Stimulated activated naive CD4-positive, alpha-beta T cell (primary cell): ENCODE measurements at regions not wholly inside any gene's neighbourhood (a gene's known extent, or its start where the extent isn't known, plus 50 kb on each side); places are given as distances from the start of the nearest gene placed in this dataset.

Source experiments
- DNase-seq, 6 experiments: peaks; one replicate each; lab custom pipeline; 2025; lab: John Stamatoyannopoulos, UW

DNA sequence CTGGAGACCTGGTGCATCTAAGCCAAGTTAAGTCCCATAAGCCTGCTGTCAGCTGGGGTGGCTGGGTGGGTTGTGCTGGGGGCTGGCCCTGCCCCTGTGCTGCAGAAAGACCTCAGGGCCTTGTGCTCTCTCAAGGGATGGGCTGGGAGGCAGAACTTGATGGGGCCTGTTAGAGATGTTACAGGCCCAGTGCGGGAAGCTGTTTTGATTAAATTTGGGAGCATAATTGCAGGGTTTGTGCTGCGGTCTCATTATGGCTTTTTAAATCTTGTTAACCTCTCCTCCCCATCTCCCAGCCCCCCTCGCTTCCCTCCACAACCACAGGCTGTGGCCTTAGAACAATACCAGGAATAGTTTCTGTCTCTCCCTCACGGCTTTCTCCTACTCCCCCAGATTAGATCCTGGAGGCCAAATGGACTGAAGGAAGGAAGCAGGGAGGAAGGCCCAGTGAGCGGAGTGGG, 87.6 kb upstream of the TLE3 start:
- no peak for DNase-seq

- no peak for DNase-seq
Observed at GRCh38 chr15:70182858-70183695, 85.4 kb upstream of the TLE3 start.

GRCh38 chr15:70181626-70182255, 84.0 kb upstream of the TLE3 start:
- no peak for DNase-seq

DNA sequence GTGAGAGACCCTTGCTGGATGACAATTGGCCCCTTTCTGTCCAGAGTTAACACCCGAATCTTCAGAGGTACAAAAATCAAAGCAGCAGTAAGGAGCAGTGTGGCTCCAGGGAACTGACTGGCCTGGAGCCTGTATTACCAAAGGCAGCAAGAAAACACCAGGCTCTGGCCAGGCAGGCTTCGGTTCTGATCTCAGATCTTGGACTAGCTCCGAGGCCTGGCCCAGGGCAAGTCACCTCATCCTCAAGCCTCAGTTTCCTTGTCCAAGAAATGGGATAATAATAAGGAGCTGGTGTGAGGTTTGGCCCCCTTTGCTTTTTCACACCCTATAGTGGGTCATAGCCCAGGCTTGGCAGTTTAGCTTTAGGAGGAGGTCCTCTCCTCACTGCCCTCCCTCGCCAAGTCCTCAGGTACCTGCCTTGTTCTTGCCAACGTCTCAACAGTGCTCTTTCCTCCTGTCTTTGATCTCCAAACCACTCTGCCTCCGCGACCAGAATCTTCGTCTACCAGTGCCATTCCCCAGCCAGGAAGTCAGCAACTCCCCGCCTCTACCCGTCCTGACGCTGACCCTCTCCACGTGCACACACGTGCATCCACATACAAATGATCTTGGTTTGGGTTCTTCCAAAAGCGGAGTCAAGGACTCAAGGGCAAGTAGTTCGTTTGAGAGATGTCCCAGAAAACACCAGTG, 82.6 kb upstream of the TLE3 start:
- no peak for DNase-seq

DNA sequence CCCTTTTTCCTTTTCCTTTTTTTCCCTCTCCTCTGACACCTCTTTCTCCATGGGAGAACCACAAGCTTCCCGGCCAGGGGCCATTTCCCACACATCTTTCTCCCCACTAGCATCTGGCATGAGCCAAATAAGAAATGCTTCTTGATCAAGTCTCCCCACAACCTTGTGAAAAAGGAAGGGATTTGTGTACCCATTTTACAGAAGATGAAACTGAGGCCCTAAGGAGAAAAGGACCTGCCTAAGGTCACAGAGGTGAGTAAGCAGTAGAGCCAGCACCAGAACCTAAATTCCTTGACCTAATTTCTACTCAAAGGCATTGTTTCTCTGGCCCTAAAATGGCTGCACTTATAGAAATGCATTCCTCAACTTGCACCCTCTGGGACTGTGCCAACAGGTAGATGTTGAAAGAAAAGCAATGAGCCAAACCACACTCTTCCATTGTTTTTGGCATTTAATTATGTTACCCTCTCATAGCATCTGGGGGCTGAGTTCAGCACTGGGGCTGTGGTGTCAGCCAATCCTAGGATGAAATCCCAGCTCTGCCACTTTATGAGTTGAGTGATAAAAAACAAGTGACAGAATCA, 81.7 kb upstream of the TLE3 start:
- no peak for DNase-seq

- no peak for DNase-seq
Observed at GRCh38 chr15:70178335-70179084, 80.8 kb upstream of the TLE3 start.

GRCh38 chr15:70172566-70173225, 75.0 kb upstream of the TLE3 start:
- no peak for DNase-seq

DNA sequence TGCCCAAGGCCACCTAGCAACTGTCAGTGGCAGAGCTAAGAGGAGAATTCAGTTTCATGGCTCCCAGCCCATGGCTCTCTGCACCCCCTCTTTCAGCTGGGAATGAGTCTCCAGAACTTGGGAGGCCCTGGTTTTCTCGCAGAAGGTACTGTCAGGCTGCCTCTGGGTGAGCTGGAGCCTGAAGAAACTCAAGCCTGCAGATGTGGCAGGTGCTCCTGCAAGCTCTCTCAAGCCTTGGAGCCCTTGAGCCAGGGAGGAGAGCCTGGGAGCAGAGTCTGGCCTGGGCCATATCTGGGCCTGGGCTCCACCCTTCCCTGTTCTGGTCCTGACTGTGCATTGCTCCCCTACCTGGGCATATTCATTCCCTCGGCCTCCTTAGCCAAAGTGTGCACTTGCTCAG, 74.4 kb upstream of the TLE3 start:
- DNase-seq: no peak

GRCh38 chr15:70171256-70171886, 73.7 kb upstream of the TLE3 start:
- no peak for DNase-seq

DNA sequence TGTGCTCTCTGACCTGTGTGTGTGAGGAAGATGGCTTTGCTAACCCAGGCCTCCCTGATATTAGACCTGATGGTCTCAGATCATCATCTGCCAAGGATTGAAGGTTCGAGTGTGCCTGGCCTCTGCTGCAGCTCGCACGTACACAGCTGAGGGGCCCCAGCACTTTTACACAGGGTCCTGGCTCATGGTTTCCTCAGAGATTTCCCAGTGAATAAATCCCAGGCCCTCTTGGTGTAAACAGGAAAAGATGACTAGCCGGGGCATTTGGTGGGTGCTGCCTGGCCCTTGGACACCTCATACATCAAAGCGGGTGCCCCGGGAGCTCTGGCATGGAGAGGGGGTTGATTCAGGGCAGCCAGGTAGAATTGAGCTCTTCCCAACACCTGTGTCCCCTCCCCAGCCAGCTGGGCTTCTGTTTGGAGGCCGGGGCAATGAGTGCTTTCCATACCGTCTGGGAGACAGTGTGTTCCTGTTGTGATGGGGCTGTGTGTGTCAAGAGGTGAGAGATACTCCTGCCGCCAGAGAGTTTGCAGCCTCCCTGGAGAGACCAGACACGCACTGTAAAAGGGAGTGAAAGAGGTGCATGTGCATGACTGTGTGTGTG, 72.5 kb upstream of the TLE3 start:
- DNase-seq: no peak

GRCh38 chr15:70169147-70169546, 71.4 kb upstream of the TLE3 start:
- no peak for DNase-seq

GRCh38 chr15:70167155-70167554, 69.4 kb upstream of the TLE3 start:
- DNase-seq: no peak

GRCh38 chr15:70166506-70167087, 68.9 kb upstream of the TLE3 start:
- no peak for DNase-seq

DNA sequence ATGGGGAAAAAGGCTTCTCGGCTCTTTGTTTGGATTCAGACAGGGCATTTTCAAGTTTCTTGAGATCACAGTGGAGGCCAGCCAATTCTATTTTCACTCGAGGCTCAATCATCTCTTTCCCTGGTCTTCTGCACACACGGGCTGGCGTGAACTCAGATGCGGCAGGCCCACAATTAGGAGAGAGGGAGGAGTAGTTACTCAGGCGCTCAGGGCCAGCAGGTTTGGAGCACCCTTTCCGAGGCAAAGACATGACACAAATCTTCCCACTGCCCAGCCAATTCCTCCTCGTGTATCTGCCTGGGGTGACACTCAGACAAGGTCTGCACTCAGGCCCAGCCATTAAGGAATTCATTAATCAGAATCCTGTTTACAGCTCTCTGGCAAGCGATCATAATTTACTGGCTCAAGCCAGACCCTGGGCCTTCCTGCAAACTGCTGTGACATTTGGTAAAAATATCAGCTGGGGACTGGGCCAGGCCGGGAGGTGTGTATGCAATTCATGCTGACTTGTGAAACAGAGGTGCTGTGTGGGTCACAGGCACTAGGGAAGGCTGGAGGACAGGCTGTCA, 68.1 kb upstream of the TLE3 start:
- DNase-seq: no peak

GRCh38 chr15:70164910-70165715, 67.4 kb upstream of the TLE3 start:
- DNase-seq: no peak

GRCh38 chr15:70164156-70164900, 66.6 kb upstream of the TLE3 start:
- DNase-seq: no peak

- DNase-seq: no peak
Observed at GRCh38 chr15:70160803-70161565, 63.3 kb upstream of the TLE3 start.
